ENCODE measurements at regions not wholly inside any gene's neighbourhood (a gene's known extent, or its start where the extent isn't known, plus 50 kb on each side); places are given as distances from the start of the nearest gene placed in this dataset.

- DNase-seq, result no peak
These were observed 168.6 kb downstream of the ADAMTS15 start for GRCh38 chr11:130617001-130617400.

- no peak for DNase-seq
These were observed 172.1 kb downstream of the ADAMTS15 start for GRCh38 chr11:130620548-130620947.

GRCh38 chr11:130622141-130622542 lies 173.7 kb downstream of the ADAMTS15 start:
- no peak for DNase-seq

- DNase-seq, result no peak
These were observed 175.5 kb downstream of the ADAMTS15 start for GRCh38 chr11:130623670-130624668.

GRCh38 chr11:130624971-130625544 lies 176.6 kb downstream of the ADAMTS15 start:
- DNase-seq, result no peak

DNA sequence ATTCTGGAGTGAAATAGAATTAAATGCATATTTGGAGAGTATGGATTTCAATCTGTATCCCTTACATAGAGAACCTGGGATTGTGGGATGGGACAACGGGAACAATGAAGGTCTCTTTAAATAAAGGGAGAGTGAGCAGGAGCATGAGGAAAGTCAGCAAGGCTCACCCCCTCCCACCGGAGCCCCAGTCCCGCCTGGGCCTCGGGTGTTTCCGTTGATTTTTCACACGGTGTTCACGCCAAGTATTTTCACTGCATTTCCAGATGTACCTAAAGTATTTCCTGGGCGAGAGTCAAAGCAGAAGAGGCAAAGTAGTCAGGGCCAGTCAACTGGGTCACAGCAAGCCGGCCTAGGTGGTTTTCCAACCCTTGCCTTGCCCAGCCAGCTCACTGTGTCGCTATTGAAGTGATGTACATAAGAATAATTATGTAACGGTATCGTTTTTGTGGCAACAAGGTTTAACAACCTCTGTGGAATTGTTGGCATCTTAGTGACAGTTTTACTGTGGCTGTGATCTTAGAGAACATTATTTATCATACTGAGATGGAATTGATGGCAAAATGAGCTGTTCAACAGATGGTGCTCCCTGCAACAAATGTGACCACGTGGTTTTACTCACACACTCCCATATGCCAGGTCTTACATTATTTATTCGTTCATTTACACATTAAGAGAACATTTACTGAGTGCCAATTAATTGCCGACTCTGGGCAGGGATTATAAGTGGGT lies 177.3 kb downstream of the ADAMTS15 start:
- no peak for DNase-seq

DNA sequence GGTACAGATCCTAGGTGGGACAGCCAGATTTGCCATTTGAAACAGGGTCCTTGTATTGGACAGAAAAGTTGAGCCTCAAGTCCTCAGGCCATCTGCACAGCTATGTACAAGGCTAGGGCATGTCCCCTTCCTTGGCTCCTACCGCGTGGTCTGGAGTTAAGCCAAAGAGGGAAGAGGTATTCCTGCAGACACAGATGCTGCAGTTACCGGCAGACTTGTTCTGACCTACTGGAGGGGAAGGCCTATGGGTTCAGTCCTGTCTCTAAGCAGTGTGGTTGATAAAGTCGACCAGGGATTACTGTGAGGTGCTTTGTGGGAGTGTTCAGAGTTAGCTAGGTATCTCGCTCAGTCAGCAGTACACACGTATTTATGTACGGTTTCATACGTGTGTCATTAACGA lies 180.6 kb downstream of the ADAMTS15 start:
- DNase-seq, result no peak

DNA sequence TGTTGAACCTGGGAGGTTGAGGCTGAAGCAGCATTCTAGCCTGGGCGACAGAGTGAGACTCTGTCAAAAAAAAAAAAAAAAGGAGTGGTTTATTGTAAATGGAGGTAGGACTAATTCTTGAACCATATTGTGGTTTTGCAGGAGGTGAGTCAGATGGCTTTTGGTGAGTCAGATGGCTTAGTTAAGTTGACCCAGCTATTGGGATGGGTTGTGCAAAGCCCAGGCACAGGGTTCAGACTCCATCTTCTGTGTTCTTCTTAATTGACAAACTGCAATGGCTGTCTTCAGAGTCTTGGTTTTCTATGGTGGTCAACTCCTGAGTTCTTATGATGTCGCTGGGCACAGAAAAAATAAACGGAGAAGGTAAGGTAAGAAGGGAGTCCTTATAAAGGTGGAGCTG lies 182.7 kb downstream of the ADAMTS15 start:
- DNase-seq, result no peak

- DNase-seq, result no peak
These were observed 185.0 kb downstream of the ADAMTS15 start for GRCh38 chr11:130633466-130633865.

- DNase-seq, result no peak
These were observed 185.7 kb downstream of the ADAMTS15 start for GRCh38 chr11:130634186-130634585.

- no peak for DNase-seq
These were observed 186.6 kb downstream of the ADAMTS15 start for GRCh38 chr11:130634961-130635473.

DNA sequence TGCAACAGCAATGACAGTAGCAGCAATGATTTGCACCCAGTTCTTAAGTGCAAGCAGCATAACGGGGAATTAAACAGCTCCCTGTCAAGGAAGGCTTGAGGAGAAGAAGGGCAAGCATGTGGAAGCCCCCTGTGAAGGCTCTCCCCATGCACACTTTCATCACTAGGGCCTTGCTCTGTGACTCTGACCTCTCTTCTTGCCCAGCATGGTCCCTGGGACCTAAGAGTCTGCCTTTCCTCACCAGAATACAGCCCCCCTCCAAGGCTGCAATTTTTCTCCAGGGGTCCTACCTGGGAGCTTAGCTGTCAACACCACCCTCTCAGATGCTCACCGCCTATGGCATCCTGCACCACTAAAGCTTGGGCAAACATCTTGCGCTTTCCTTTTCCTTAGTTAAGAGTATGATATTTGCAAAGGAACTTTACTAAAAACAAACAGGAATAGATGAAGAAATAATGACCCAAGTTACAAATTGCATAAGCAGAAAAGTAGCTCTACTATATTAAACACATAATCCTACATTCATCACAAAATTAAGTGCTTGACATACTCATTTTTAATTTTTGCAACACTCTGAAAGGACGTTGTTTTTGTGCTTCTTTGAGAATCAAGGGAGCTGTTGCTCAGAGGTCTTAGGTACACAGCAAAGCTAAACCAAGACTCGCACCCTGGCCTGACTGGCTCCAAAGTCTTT lies 187.6 kb downstream of the ADAMTS15 start:
- no peak for DNase-seq

- no peak for DNase-seq
These were observed 188.4 kb downstream of the ADAMTS15 start for GRCh38 chr11:130636722-130637464.

- no peak for DNase-seq
These were observed 189.1 kb downstream of the ADAMTS15 start for GRCh38 chr11:130637566-130637965.

DNA sequence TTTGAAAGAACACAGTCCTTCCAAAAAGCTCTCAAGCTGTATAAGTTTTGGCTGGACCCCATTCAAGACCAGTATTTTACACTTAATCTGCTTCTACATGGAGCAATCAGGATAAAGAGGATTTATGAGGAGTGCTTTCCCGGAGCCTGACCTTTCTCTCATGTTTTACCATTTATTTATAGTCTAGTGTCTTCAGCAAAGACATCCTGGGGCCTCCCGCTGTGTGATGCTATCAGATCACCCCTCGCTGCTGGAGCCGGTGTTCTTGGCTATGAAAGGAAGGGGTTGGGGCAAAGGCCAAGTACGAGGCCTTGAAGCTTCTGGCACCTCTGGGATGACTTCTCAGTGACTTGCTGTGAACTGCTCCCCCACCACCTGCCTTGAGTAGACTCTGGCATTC lies 189.6 kb downstream of the ADAMTS15 start:
- DNase-seq, result no peak

GRCh38 chr11:130638624-130639023 lies 190.2 kb downstream of the ADAMTS15 start:
- no peak for DNase-seq

- DNase-seq, result no peak
These were observed 190.9 kb downstream of the ADAMTS15 start for GRCh38 chr11:130639369-130639768.

DNA sequence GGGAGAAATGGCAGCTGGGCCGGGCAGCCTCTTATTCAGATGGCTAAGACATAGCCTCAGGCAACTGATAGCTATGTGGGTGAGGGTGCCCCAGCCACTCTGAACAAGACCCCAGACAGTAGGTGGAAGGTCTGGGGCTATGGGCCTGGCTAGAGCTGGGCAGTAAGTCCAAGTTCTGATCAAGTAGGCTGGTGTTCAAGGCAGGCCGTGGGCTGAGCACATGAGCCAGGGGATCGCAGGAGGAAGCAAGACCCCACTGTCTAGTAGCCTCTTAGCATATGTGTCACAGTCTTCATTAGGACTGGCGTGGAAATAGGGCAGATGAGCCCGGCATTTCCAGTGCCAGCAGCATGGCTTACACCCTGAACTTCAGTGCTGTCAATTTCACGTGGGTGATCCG lies 192.1 kb downstream of the ADAMTS15 start:
- DNase-seq, result no peak

GRCh38 chr11:130641876-130642275 lies 193.4 kb downstream of the ADAMTS15 start:
- no peak for DNase-seq

DNA sequence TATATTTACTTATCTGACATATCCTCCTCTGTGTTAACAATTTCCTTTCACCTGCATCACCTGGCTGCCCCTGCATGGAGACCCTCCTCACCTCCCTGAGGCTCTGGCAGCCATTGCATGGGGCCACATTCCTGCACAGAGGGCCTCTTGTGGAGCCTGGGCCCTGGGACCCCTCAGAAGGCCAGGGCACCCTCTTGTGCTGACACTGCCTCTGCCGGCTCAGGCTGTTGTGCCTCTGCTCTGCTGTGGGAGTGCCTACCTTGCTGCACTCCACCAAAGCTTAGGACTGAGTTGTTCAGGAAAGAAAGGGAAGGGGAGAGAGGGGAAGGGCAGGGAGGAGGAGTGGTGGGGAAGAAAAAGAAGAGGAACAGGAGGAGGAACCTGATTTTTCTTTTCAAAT lies 194.5 kb downstream of the ADAMTS15 start:
- DNase-seq, result no peak

- DNase-seq, result no peak
These were observed 195.7 kb downstream of the ADAMTS15 start for GRCh38 chr11:130644187-130644586.
